Stimulated activated CD4-positive, alpha-beta T cell treated with anti-CD3 and anti-CD28 coated beads, Interleukin-12 subunit alpha, Interleukin-12 subunit beta, amount 100 ng/mL, for 4 hours (primary cell): ENCODE measurements at regions not wholly inside any gene's neighbourhood (a gene's known extent, or its start where the extent isn't known, plus 50 kb on each side); places are given as distances from the start of the nearest gene placed in this dataset.
"Not testable (repeated sequence)": the region's sequence is repeated elsewhere in the genome, so short reads cannot be mapped to it uniquely, and the experiment has no call there.

Experiments
- DNase-seq: peaks from one replicate; pipeline ENCODE4 v3.0.0-alpha.2; 2020

GRCh38 chr3:70620956-70621355 lies 308.5 kb upstream of the MDFIC2 start:
- no peak for DNase-seq

GRCh38 chr3:70620367-70620766 lies 307.9 kb upstream of the MDFIC2 start:
- no peak for DNase-seq

- no peak for DNase-seq
Measured at GRCh38 chr3:70618151-70618550, 305.7 kb upstream of the MDFIC2 start.

- not testable (repeated sequence) for DNase-seq
Measured at GRCh38 chr3:70617349-70617748, 304.9 kb upstream of the MDFIC2 start.

GRCh38 chr3:70615286-70615685 lies 302.8 kb upstream of the MDFIC2 start:
- no peak for DNase-seq

- DNase-seq, result no peak
Measured at GRCh38 chr3:70614111-70614510, 301.7 kb upstream of the MDFIC2 start.

- DNase-seq, result no peak
Measured at GRCh38 chr3:70612920-70613319, 300.5 kb upstream of the MDFIC2 start.

- not testable (repeated sequence) for DNase-seq
Measured at GRCh38 chr3:70611667-70612277, 299.3 kb upstream of the MDFIC2 start.

- DNase-seq, result no peak
Measured at GRCh38 chr3:70608434-70608833, 296.0 kb upstream of the MDFIC2 start.

- no peak for DNase-seq
Measured at GRCh38 chr3:70607469-70607868, 295.0 kb upstream of the MDFIC2 start.

- DNase-seq, result no peak
Measured at GRCh38 chr3:70606018-70606417, 293.6 kb upstream of the MDFIC2 start.

GRCh38 chr3:70603103-70603502 lies 290.7 kb upstream of the MDFIC2 start:
- no peak for DNase-seq

- DNase-seq, result no peak
Measured at GRCh38 chr3:70597312-70597711, 284.9 kb upstream of the MDFIC2 start.

GRCh38 chr3:70583682-70584081 lies 271.2 kb upstream of the MDFIC2 start:
- no peak for DNase-seq

- DNase-seq, result no peak
Measured at GRCh38 chr3:70582803-70583202, 270.4 kb upstream of the MDFIC2 start.

GRCh38 chr3:70580021-70580420 lies 267.6 kb upstream of the MDFIC2 start:
- no peak for DNase-seq

GRCh38 chr3:70571696-70572095 lies 259.3 kb upstream of the MDFIC2 start:
- no peak for DNase-seq

GRCh38 chr3:70570584-70570983 lies 258.1 kb upstream of the MDFIC2 start:
- DNase-seq, result no peak

GRCh38 chr3:70568626-70569025 lies 256.2 kb upstream of the MDFIC2 start:
- no peak for DNase-seq

GRCh38 chr3:70565861-70566260 lies 253.4 kb upstream of the MDFIC2 start:
- DNase-seq, result no peak

GRCh38 chr3:70564552-70564951 lies 252.1 kb upstream of the MDFIC2 start:
- no peak for DNase-seq

GRCh38 chr3:70561796-70562195 lies 249.4 kb upstream of the MDFIC2 start:
- no peak for DNase-seq

GRCh38 chr3:70558956-70559355 lies 246.5 kb upstream of the MDFIC2 start:
- no peak for DNase-seq

- no peak for DNase-seq
Measured at GRCh38 chr3:70557976-70558375, 245.5 kb upstream of the MDFIC2 start.

GRCh38 chr3:70556056-70556455 lies 243.6 kb upstream of the MDFIC2 start:
- no peak for DNase-seq

- no peak for DNase-seq
Measured at GRCh38 chr3:70554170-70554569, 241.7 kb upstream of the MDFIC2 start.
